Left colon (tissue), 2 donors: ENCODE measurements at regions not wholly inside any gene's neighbourhood (a gene's known extent, or its start where the extent isn't known, plus 50 kb on each side); places are given as distances from the start of the nearest gene placed in this dataset.
"Not testable (repeated sequence)": the region's sequence is repeated elsewhere in the genome, so short reads cannot be mapped to it uniquely, and the experiment has no call there.

Experiments
- ATAC-seq: fragments of 200-7000 bp; cut with Tn5 transposase; one replicate; pipeline ENCODE4 v1.9.1; 2020; ENCODE audit warnings: mild to moderate bottlenecking, moderate library complexity
- DNase-seq, 2 donors: peaks; one replicate each; pipeline ENCODE4 v3.0.0-alpha.2; 2020
- intact Hi-C, 2 donors: fragments of 100-400 bp; cut with DNase I in 1 of 2; cut with micrococcal nuclease in 1 of 2; formaldehyde crosslinking; loops; one replicate each; pipeline versions ENCODE4 v1.11.2 to v1.14.0; 2022; cut with DNase I, micrococcal nuclease
- donor health status: DM: no; HTN: no; CAD: no.
- donor health status: DM: yes; HTN: yes; CAD: no.

- DNase-seq, ATAC-seq, intact Hi-C loops: not testable (repeated sequence)
Observed at GRCh38 chr7:149986866-149987265, 113.1 kb downstream of the ATP6V0E2 start.

DNA sequence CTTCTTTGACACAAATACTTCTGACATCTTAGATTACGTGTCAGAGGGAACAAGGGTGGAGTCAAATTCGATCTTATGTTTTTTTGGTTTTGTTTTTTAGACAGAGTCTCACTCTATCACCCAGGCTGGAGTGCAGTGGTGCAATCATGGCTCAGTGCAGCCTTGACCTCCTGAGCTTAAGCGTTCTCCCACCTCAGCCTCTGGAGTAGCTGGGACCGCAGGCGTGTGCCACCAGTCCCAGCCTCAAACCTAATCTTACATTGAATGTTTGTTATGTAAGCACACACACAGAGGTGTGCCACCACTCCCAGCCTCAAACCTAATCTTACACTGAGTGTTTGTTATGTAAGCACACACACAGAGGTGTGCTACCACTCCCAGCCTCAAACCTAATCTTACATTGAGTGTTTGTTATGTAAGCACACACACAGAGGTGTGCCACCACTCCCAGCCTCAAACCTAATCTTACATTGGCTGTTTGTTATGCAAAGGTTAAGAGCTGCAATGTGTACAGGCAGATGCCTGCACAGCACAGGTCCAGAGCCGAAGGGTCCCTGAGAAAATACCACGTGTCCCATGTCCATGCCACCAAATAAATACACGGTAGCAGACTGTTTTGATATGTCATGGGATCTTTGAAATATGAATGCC is 118.0 kb downstream of the ATP6V0E2 start:
- DNase-seq, intact Hi-C loops: not testable (repeated sequence)
- peak; percentile 73 for ATAC-seq

GRCh38 chr7:149992366-149992765 is 118.6 kb downstream of the ATP6V0E2 start:
- peak; percentile 6 for ATAC-seq
- intact Hi-C loops, DNase-seq: not testable (repeated sequence)

- intact Hi-C loops, DNase-seq, ATAC-seq: not testable (repeated sequence)
Observed at GRCh38 chr7:149995369-149996026, 121.7 kb downstream of the ATP6V0E2 start.

DNA sequence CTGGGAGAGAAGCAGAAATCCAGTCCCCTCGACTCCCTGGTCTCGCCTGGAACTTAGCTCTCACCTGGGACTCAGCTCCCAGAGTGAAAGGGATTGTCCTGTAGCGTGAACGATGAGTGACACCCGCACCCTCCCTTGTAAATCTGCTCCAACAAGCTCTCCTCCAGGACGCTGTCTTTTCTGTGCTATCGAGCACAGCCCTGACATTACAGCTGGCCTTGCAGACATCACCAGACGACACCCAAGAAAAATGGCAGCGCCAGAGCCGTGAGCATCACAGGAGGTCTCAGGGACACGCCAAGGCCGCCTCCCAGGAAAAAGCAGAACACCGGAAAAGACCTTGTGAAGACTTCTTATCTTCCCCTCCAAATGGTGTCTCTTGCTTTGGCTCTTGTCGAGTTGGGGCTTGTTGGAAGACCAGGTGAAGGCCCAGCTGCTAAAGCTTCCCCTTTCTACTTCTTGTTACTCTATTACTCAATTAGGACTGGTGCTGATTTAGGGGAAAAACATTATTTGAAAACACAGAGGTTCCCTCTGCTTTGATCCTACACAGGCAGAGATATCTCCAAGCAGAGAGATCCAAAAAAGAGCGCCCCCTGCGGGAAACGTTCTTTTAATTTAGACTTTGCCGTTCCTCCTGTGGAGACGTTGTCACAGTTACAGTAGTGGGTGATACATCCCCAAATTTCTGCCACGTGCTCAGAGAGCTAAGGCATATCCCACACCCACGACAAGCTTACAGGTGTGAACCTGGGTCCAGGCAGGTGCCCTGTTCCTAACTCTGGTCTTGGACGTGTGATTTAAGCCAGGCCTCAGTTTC is 127.2 kb downstream of the ATP6V0E2 start:
- intact Hi-C loops, ATAC-seq, DNase-seq: not testable (repeated sequence)

DNA sequence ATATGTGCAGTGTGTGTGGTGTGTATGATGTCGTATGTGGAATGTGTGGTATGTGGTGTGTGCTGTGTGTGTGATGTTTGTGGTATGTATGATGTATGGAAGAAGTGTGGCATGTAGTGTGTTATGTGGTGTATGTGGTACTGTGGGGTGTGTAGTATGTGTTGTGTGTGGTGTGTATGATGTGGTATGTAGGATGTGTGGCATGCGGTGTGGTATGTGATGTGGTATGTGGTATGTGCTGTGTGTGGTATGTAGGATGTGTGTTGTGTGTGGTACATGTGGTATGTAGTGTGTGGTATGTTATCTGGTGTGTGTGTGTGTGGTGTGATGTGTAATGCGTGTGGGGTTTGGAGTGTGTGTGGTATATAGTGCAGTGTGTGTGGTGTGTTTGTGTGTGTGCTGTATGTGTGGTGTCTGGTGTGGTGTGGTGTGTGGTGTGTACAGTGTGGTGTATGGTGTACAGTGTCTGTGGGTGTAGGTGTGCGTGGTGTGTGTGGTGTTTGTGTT is 129.6 kb downstream of the ATP6V0E2 start:
- intact Hi-C loops = no loop called here

GRCh38 chr7:150003973-150004372 is 130.2 kb downstream of the ATP6V0E2 start:
- ATAC-seq, intact Hi-C loops, DNase-seq: not testable (repeated sequence)

More for the DNA sequence above, 129.6 kb downstream of the ATP6V0E2 start:
- DNase-seq = no peak
- no peak for ATAC-seq

DNA sequence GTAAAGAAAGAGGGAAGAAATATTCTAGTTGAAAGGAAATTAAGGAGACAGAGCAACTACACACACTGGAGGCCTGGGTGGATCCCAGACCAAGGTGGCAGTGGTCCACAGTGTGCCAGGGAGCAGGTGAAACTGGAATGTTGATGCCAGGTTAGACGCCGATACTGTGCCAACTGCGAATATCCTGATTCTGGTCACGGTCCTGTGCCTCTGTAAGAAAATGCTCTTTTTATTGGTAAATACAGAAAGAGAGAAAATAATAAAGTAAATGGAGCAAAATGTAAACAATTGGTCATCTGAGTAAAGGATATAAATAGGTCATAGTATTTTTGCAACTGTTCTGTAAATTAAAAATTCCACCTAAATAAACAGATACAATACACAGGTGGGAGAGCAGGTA is 131.1 kb downstream of the ATP6V0E2 start:
- intact Hi-C loops, DNase-seq, ATAC-seq: not testable (repeated sequence)

- DNase-seq, intact Hi-C loops, ATAC-seq: not testable (repeated sequence)
Observed at GRCh38 chr7:150009620-150010303, 136.0 kb downstream of the ATP6V0E2 start.

- ATAC-seq = peak; percentile 32
- DNase-seq, intact Hi-C loops: not testable (repeated sequence)
Observed at GRCh38 chr7:150016651-150017189, 143.0 kb downstream of the ATP6V0E2 start.

GRCh38 chr7:150020210-150020609 is 146.4 kb downstream of the ATP6V0E2 start:
- ATAC-seq, DNase-seq, intact Hi-C loops: not testable (repeated sequence)

DNA sequence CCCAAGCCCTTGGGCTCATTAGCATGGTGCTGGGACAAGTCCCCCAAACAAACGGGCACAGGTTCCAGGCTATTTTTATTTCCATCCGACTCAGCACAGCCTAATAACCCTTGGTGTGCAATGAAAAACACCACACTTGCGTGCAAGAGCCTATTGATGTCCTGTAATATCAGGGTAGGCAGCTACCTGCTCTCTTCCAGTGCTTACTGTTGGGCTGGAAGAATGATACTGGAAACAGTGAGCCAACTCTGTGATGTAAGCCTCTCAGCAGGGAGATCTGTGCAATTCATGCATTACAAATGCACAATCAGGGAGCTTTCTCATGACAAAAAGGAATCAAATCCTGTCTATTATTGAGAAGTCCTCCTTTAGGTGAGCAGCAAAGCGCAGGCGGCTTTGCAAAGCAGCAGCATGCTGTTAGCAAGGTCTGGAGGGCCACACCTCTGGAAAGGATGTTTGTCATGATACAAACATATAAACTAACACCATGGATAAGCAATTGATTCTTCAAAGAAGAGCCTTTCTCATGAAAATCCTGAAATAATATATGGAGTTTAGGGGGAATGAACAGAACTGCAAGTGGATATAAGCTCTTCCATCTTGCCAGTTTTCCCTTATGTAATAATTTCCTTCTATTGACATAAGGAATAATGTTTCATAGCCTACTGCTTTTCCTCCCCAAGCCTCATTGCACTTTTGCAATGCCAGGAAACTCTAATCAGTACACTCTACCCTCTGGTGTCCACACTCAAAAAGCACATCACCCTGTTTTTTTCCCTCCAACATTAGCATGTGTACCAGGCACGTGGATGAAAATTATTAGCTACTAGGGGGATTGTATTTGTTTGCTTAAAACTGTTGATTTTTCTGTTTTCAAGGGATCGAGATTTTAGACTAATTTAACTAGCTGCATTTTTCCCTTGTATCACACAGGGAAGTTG is 151.1 kb downstream of the ATP6V0E2 start:
- ATAC-seq, intact Hi-C loops, DNase-seq: not testable (repeated sequence)

GRCh38 chr7:150025802-150026201 is 152.0 kb downstream of the ATP6V0E2 start:
- ATAC-seq, intact Hi-C loops, DNase-seq: not testable (repeated sequence)

DNA sequence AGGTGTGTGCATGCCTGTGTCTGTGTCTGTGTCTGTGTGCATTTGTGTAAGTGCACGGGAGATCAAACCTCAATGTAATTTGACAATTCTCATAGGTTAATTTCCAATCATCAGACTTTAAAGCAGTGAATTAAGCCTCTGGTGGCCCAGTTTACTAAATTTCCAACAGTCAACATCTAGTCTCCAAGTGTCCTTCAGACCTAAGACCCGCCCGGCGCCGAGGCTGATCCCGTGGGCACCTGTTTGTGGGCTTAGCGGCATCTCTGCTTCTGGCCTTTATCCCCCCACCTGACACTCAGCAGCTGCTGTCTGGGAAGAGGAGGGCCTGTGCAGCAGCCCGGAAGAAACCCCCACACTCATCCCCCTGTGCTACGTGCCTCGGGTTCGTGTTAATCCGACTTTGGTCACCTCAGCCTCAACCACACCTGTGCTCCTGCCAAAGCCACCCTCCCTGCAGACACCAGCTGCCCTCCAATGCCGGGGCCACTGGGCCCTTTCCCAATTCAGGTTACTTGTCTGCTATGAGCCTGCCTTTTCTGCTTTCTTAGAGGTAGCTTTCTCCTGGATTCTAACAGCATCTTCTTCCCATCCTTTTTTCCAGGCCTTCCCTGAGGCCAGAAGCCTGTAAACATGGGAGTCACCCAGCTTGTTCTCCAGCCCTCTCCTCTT is 154.7 kb downstream of the ATP6V0E2 start:
- intact Hi-C loops, DNase-seq, ATAC-seq: not testable (repeated sequence)

GRCh38 chr7:150029013-150029389 is 155.2 kb downstream of the ATP6V0E2 start:
- ATAC-seq, DNase-seq, intact Hi-C loops: not testable (repeated sequence)

DNA sequence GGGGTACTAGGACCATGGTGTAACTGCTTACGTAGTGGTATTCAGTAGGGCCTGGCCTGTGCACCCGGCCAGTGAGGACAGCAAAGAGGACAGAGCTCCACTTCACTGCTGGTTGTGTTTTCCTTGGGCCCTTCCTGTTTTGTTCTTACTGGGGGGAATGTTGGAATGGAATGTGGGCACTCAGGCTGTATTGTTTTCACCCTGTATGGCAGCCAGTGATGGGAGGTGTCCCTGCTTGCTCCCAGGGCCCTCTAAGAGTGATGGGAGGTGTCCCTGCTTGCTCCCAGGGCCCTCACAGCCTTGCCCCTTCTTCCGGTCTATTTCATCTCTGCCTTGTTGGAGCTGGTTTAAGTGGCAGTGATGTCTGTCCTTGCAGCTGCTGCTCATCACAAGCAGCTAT is 158.0 kb downstream of the ATP6V0E2 start:
- ATAC-seq, intact Hi-C loops, DNase-seq: not testable (repeated sequence)

DNA sequence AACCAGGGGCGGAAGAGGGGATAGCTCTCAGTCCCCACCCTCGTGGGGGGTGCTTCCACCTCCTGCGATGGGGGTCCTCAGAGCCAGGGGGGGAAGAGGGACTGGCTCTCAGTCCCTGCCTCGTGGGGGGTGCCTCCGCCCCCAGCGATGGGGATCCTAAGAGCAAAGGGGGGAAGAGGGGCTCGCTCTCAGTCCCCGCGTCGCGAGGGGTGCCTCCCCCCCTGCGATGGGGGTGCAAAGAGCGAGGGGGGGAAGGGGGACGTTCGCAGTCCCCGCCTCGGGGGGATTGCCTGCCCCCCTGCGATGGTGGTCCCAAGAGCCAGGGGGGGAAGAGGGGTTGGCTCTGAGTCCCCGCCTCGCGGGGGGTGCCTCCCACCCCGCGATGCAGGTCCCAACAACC is 159.9 kb downstream of the ATP6V0E2 start:
- ATAC-seq, DNase-seq, intact Hi-C loops: not testable (repeated sequence)
